ENCODE measurements at regions not wholly inside any gene's neighbourhood (a gene's known extent, or its start where the extent isn't known, plus 50 kb on each side); places are given as distances from the start of the nearest gene placed in this dataset.

- no peak for TF ChIP-seq MAX (IDR thresholded peaks at IDR 0.05; ENCODE audit: low read depth, low read length)
- TF ChIP-seq POLR2A (IDR thresholded peaks at IDR 0.05; ENCODE audit: extremely low read depth, insufficient read length): no peak
- no peak for TF ChIP-seq MYC (IDR thresholded peaks at IDR 0.05; ENCODE audit: low read depth, low read length)
- no peak for TF ChIP-seq CTCF (IDR thresholded peaks at IDR 0.05; ENCODE audit: low read depth, low read length)
- H3K4me3 ChIP-seq (ENCODE audit: low read depth, low read length): no peak overlapping the region
- DNase-seq (ENCODE audit: low read depth): no peak
These were observed 250.6 kb upstream of the KLF6 start for GRCh38 chr10:4035599-4035945.

GRCh38 chr10:4034907-4035598 lies 250.0 kb upstream of the KLF6 start:
- no peak for DNase-seq (ENCODE audit: low read depth)
- TF ChIP-seq MYC (IDR thresholded peaks at IDR 0.05; ENCODE audit: low read depth, low read length) (no peak), POLR2A (IDR thresholded peaks at IDR 0.05; ENCODE audit: extremely low read depth, insufficient read length) (no peak), MAX (IDR thresholded peaks at IDR 0.05; ENCODE audit: low read depth, low read length) (no peak), CTCF (IDR thresholded peaks at IDR 0.05; ENCODE audit: low read depth, low read length) (no peak)
- H3K4me3 ChIP-seq (ENCODE audit: low read depth, low read length): no peak overlapping the region

- no peak for TF ChIP-seq MAX (IDR thresholded peaks at IDR 0.05; ENCODE audit: low read depth, low read length)
- no peak for TF ChIP-seq CTCF (IDR thresholded peaks at IDR 0.05; ENCODE audit: low read depth, low read length)
- TF ChIP-seq POLR2A (IDR thresholded peaks at IDR 0.05; ENCODE audit: extremely low read depth, insufficient read length): no peak
- TF ChIP-seq MYC (IDR thresholded peaks at IDR 0.05; ENCODE audit: low read depth, low read length): no peak
- DNase-seq (ENCODE audit: low read depth): no peak
- H3K4me3 ChIP-seq (ENCODE audit: low read depth, low read length): no peak overlapping the region
These were observed 248.4 kb upstream of the KLF6 start for GRCh38 chr10:4033341-4033896.

GRCh38 chr10:4029866-4030265 lies 244.9 kb upstream of the KLF6 start:
- H3K4me3 ChIP-seq (ENCODE audit: low read depth, low read length): no peak overlapping the region
- no peak for DNase-seq (ENCODE audit: low read depth)
- no peak for TF ChIP-seq MAX (IDR thresholded peaks at IDR 0.05; ENCODE audit: low read depth, low read length)
- TF ChIP-seq POLR2A (IDR thresholded peaks at IDR 0.05; ENCODE audit: extremely low read depth, insufficient read length): no peak
- TF ChIP-seq CTCF (IDR thresholded peaks at IDR 0.05; ENCODE audit: low read depth, low read length): no peak
- no peak for TF ChIP-seq MYC (IDR thresholded peaks at IDR 0.05; ENCODE audit: low read depth, low read length)

GRCh38 chr10:4028854-4029583 lies 244.0 kb upstream of the KLF6 start:
- no peak for DNase-seq (ENCODE audit: low read depth)
- TF ChIP-seq MYC (IDR thresholded peaks at IDR 0.05; ENCODE audit: low read depth, low read length) (no peak), MAX (IDR thresholded peaks at IDR 0.05; ENCODE audit: low read depth, low read length) (no peak), CTCF (IDR thresholded peaks at IDR 0.05; ENCODE audit: low read depth, low read length) (no peak), POLR2A (IDR thresholded peaks at IDR 0.05; ENCODE audit: extremely low read depth, insufficient read length) (no peak)
- no peak overlapping the region for H3K4me3 ChIP-seq (ENCODE audit: low read depth, low read length)

Measured in NB4 (cell line).